ENCODE measurements at regions not wholly inside any gene's neighbourhood (a gene's known extent, or its start where the extent isn't known, plus 50 kb on each side); places are given as distances from the start of the nearest gene placed in this dataset.
A peak's percentile ranks its signal among the peaks of the same experiment; 100 is the strongest.

- peaks cover 41% of the 10 kb centered on the region for H3K36me3 Mint-ChIP-seq (ENCODE audit: low read depth)
- intact Hi-C loops (cut with micrococcal nuclease): no loop called here
- H3K4me1 Mint-ChIP-seq: peaks cover 96% of the 10 kb centered on the region
- no peaks in the 10 kb centered on the region for H3K9me3 Mint-ChIP-seq
- H3K27me3 Mint-ChIP-seq: no peaks in the 10 kb centered on the region
- CTCF ChIA-PET: no interaction called here
- no peak for TF ChIP-seq CTCF (IDR thresholded peaks at IDR 0.05)
- no peak for DNase-seq
- no peak overlapping the region for H3K4me3 Mint-ChIP-seq
- no peak for ATAC-seq (ENCODE audit: low read depth)
- peak overlapping the region; percentile 68 for H3K27ac Mint-ChIP-seq
- POLR2A ChIA-PET: interaction anchor here (0.6 to 2.0 kb wide), 2 partner anchors 10 to 22 kb away, joined by 4 to 8 read pairs; no protein-coding TSS in a partner anchor
These were observed 111.5 kb upstream of the MGAT5 start for GRCh38 chr2:134142341-134142738.

DNA sequence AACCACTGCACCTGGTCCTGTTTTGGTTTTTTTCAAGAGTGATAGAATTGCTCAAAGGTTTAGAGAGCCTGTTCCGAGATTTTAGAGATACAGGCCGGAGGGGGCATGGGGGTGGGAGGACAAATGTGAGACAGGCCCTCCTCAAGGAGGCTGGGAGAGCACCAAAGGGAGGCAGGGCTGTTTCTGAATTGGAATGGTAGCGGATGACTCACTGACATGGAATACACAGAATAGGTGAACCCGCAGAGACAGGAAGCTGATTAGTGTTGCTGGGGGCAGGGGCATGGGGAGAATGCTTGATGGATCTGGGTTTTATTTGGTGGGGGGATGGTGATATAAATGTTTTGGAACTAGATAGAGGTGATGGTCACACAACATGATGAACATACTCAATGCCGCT, 111.0 kb upstream of the MGAT5 start:
- TF ChIP-seq CTCF (IDR thresholded peaks at IDR 0.05): no peak
- Mint-ChIP-seq H3K36me3 (ENCODE audit: low read depth) (peaks cover 43% of the 10 kb centered on the region), H3K4me1 (peaks cover 96% of the 10 kb centered on the region), H3K27ac (peak overlapping the region; percentile 57), H3K27me3 (no peaks in the 10 kb centered on the region), H3K9me3 (no peaks in the 10 kb centered on the region), H3K4me3 (no peak overlapping the region)
- ChIA-PET CTCF (no interaction called here), POLR2A (interaction anchor here (0.6 to 2.0 kb wide), 2 partner anchors 10 to 22 kb away, joined by 4 to 8 read pairs; no protein-coding TSS in a partner anchor)
- intact Hi-C loops (cut with micrococcal nuclease): no loop called here
- no peak for ATAC-seq (ENCODE audit: low read depth)
- no peak for DNase-seq

- H3K4me1 Mint-ChIP-seq: peaks cover 96% of the 10 kb centered on the region
- POLR2A ChIA-PET: interaction anchor here (1.0 to 2.0 kb wide), 2 partner anchors 13 to 23 kb away, joined by 3 to 4 read pairs; no protein-coding TSS in a partner anchor
- H3K4me3 Mint-ChIP-seq: no peak overlapping the region
- intact Hi-C loops (cut with micrococcal nuclease): no loop called here
- no peaks in the 10 kb centered on the region for H3K9me3 Mint-ChIP-seq
- H3K36me3 Mint-ChIP-seq (ENCODE audit: low read depth): peaks cover 42% of the 10 kb centered on the region
- CTCF ChIA-PET: no interaction called here
- TF ChIP-seq CTCF (IDR thresholded peaks at IDR 0.05): no peak
- DNase-seq: no peak
- peak overlapping the region; percentile 71 for H3K27ac Mint-ChIP-seq
- H3K27me3 Mint-ChIP-seq: no peaks in the 10 kb centered on the region
- ATAC-seq (ENCODE audit: low read depth): no peak
These were observed 110.3 kb upstream of the MGAT5 start for GRCh38 chr2:134143568-134143967.

- Mint-ChIP-seq H3K9me3 (no peaks in the 10 kb centered on the region), H3K27me3 (no peaks in the 10 kb centered on the region), H3K4me3 (no peak overlapping the region), H3K4me1 (peaks cover 96% of the 10 kb centered on the region), H3K36me3 (ENCODE audit: low read depth) (peaks cover 41% of the 10 kb centered on the region), H3K27ac (peak overlapping the region; percentile 71)
- no peak for TF ChIP-seq CTCF (IDR thresholded peaks at IDR 0.05)
- DNase-seq (no peak), ATAC-seq (ENCODE audit: low read depth) (no peak)
- ChIA-PET CTCF (no interaction called here), POLR2A (interaction anchor here (1.0 to 2.0 kb wide), 2 partner anchors 14 to 23 kb away, joined by 3 to 4 read pairs; no protein-coding TSS in a partner anchor)
- intact Hi-C loops (cut with micrococcal nuclease): no loop called here
These were observed 109.7 kb upstream of the MGAT5 start for GRCh38 chr2:134144081-134144596.

DNA sequence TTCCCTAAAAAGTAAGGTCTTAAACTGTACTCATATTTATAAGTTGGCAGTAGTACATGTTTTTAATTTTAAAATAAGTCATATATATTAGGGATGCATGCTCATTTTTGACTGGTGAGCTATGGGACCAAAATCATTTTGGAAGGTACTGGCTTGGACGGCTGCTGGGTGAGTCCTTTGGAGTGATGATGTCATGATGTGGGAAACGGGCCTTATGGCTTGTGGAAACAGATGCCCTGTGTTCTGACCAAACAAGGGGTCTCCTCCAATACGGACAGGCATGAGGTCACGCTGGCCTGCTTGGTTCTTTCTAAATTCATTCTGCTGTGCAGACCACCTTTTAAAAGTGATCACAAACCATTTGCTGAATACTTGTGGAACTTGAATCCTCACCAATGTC, 109.2 kb upstream of the MGAT5 start:
- no peak for TF ChIP-seq CTCF (IDR thresholded peaks at IDR 0.05)
- CTCF ChIA-PET: no interaction called here
- Mint-ChIP-seq H3K27ac (no peak overlapping the region), H3K4me3 (no peak overlapping the region), H3K27me3 (no peaks in the 10 kb centered on the region), H3K36me3 (ENCODE audit: low read depth) (peaks cover 38% of the 10 kb centered on the region), H3K4me1 (peaks cover 96% of the 10 kb centered on the region), H3K9me3 (no peaks in the 10 kb centered on the region)
- POLR2A ChIA-PET: no interaction called here
- DNase-seq (no peak), ATAC-seq (ENCODE audit: low read depth) (no peak)
- intact Hi-C loops (cut with micrococcal nuclease): no loop called here

All from activated B cell treated with CpG ODN at 0.5 μM for 24 hours (primary cell).